IgD-negative memory B cell (primary cell): ENCODE measurements at regions not wholly inside any gene's neighbourhood (a gene's known extent, or its start where the extent isn't known, plus 50 kb on each side); places are given as distances from the start of the nearest gene placed in this dataset.
A peak's percentile ranks its signal among the peaks of the same experiment; 100 is the strongest.
"Not testable (repeated sequence)": the region's sequence is repeated elsewhere in the genome, so short reads cannot be mapped to it uniquely, and the experiment has no call there.

Experiments
- H3K27ac Mint-ChIP-seq, 3 donors: one replicate each; pipeline ENCODE4 v1.8.0; 2020 to 2022; ENCODE audit warnings: mild to moderate bottlenecking in 3 of 3, mixed read lengths in 3 of 3, moderate library complexity in 1 of 3
- H3K27me3 Mint-ChIP-seq: one replicate; pipeline ENCODE4 v1.8.0; 2021; ENCODE audit warnings: mixed read lengths
- H3K36me3 Mint-ChIP-seq: one replicate; pipeline ENCODE4 v1.8.0; 2020; ENCODE audit warnings: mild to moderate bottlenecking, mixed read lengths
- H3K4me1 Mint-ChIP-seq, 3 donors: one replicate each; pipeline ENCODE4 v1.8.0; 2020 to 2022; ENCODE audit warnings: mixed read lengths in 3 of 3, mild to moderate bottlenecking in 1 of 3
- H3K4me3 Mint-ChIP-seq, 4 donors: one replicate each; pipeline ENCODE4 v1.8.0; 2020 to 2022; ENCODE audit warnings: mild to moderate bottlenecking in 4 of 4, mixed read lengths in 4 of 4, moderate library complexity in 3 of 4
- H3K9me3 Mint-ChIP-seq, 3 donors: one replicate each; pipeline ENCODE4 v1.8.0; 2020 to 2021; ENCODE audit warnings: mixed read lengths in 3 of 3, mild to moderate bottlenecking in 1 of 3

DNA sequence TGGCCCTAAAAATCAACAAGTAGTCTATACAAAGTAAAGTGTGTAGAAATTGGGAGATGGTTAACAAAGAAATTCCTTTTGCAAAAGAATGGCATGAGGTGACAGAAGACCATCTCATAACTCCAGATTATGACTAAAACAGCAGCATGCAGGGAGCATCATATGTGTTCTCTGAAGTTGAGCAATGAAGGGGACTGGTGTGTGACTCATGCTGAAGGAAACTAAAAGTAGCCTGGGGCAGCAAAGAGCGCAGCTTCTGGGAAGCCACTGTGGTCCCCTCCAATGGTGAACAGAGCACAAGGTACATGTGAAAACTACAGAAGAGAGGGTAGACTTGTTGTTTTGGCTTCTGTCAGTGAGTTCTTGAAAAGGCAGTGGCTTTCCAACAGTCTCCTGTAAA lies 133.4 kb downstream of the MACC1 start:
- Mint-ChIP-seq H3K9me3 (no peaks in the 10 kb centered on the region), H3K27me3 (no peaks in the 10 kb centered on the region), H3K4me3 (peak overlapping the region in 1 of 4 donors; percentile 3), H3K27ac (no peak overlapping the region), H3K36me3 (peaks cover 2% of the 10 kb centered on the region), H3K4me1 (no peaks in the 10 kb centered on the region)

- Mint-ChIP-seq H3K27ac (no peak overlapping the region), H3K4me1 (no peaks in the 10 kb centered on the region), H3K4me3 (peak overlapping the region in 1 of 4 donors; percentile 34), H3K27me3 (no peaks in the 10 kb centered on the region), H3K36me3 (peaks cover 2% of the 10 kb centered on the region), H3K9me3 (peaks cover 0 to 2% (median 0%) of the 10 kb centered on the region in 3 donors)
These were observed 138.1 kb downstream of the MACC1 start for GRCh38 chr7:20079080-20079479.

DNA sequence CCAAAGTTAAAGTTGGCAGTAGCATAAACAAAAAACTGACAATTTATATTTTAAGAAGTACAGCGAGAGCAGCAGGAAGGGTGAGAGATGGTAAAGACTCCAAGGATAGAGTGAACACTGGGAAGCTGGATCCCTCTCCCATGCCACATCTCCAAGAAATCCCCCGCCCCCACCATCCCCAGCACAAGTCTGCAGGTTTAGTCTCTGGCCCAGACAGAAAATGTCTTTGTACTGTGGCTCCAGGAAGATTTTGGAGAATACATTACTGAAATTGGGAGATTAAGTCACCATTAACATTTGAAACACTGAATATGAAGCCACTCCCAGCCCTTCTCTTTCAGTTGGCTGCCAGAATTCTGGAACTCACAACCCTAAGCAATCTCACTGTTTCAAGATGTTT lies 140.3 kb downstream of the MACC1 start:
- peaks cover 0 to 2% (median 0%) of the 10 kb centered on the region in 3 donors for H3K9me3 Mint-ChIP-seq
- H3K27ac Mint-ChIP-seq: no peak overlapping the region
- H3K36me3 Mint-ChIP-seq: no peaks in the 10 kb centered on the region
- no peaks in the 10 kb centered on the region for H3K27me3 Mint-ChIP-seq
- H3K4me1 Mint-ChIP-seq: no peaks in the 10 kb centered on the region
- H3K4me3 Mint-ChIP-seq: no peak overlapping the region

- Mint-ChIP-seq H3K27ac (no peak overlapping the region), H3K36me3 (no peaks in the 10 kb centered on the region), H3K9me3 (peaks cover 0 to 2% (median 0%) of the 10 kb centered on the region in 3 donors), H3K4me1 (no peaks in the 10 kb centered on the region), H3K4me3 (no peak overlapping the region), H3K27me3 (no peaks in the 10 kb centered on the region)
These were observed 141.0 kb downstream of the MACC1 start for GRCh38 chr7:20075992-20076820.

DNA sequence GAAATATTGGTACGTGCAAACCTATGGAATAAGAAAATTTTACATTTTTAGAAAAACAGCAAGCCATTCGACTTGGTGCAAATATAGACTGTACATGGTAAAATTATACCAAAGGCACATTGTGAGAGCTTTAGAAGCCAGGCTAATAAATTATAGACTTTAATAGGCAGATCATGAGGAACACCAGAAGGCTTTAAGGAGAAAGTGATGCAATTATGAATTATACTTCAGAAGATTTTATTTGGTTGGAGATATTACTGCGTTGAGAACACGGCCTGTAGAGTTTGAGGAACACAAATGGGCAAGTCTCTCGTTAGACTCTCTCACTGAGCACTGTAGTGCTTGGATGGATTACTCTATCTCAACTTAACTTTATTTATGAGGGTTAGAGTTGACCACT lies 141.7 kb downstream of the MACC1 start:
- H3K27ac Mint-ChIP-seq: no peak overlapping the region
- H3K27me3 Mint-ChIP-seq: no peaks in the 10 kb centered on the region
- no peaks in the 10 kb centered on the region for H3K4me1 Mint-ChIP-seq

GRCh38 chr7:20068004-20068403 lies 149.2 kb downstream of the MACC1 start:
- not testable (repeated sequence) for H3K27me3 Mint-ChIP-seq, H3K9me3 Mint-ChIP-seq, H3K36me3 Mint-ChIP-seq, H3K27ac Mint-ChIP-seq, H3K4me3 Mint-ChIP-seq
- H3K4me1 Mint-ChIP-seq: peaks cover 3 to 13% (median 6%) of the 10 kb centered on the region in 3 donors

More for the DNA sequence above, 141.7 kb downstream of the MACC1 start:
- H3K36me3 Mint-ChIP-seq: no peaks in the 10 kb centered on the region
- peaks cover 0 to 2% (median 0%) of the 10 kb centered on the region in 3 donors for H3K9me3 Mint-ChIP-seq
- H3K4me3 Mint-ChIP-seq: no peak overlapping the region

GRCh38 chr7:20064974-20065862 lies 152.0 kb downstream of the MACC1 start:
- Mint-ChIP-seq H3K27ac (no peak overlapping the region), H3K4me3 (no peak overlapping the region), H3K4me1 (peaks cover 3 to 13% (median 6%) of the 10 kb centered on the region in 3 donors)

DNA sequence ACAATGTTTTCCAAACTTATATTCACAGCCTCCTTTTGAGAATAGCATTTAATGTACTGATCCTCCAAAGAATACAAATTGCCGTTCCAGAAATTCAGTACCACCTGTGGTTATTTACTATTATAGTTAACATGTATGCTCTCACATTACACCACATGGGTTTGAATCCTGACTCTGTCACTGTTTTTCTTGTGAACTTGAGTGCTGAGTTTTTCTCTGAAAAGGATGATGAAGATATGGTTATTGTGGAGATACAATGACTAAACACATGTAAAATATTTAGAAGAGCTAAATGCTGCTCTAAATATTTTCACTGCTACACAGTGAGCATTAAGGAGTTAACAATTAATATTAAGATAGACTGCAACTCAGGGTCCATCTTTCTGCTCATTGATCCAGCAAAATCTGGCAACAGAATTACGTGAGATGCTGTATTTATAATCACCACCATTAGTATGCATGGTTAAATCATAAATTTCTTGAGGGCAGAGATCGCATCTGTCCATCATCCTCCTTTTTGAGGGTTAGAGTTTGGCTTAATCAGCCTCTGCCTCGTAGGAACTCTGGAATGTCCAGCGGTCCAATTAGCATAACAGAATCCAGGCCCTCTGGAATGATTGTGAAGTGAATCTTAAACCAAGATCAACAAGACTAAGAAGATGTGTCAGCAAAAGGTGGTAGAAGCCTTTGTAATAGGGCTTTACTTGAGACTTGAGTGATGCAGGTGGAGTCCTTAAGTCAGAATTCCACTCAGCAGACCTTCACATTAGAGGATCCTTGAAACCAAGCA lies 152.8 kb downstream of the MACC1 start:
- Mint-ChIP-seq H3K27ac (no peak overlapping the region), H3K36me3 (peaks cover 3% of the 10 kb centered on the region), H3K4me1 (peaks cover 3 to 13% (median 6%) of the 10 kb centered on the region in 3 donors), H3K9me3 (peaks cover 0 to 2% (median 0%) of the 10 kb centered on the region in 3 donors), H3K4me3 (no peak overlapping the region), H3K27me3 (no peaks in the 10 kb centered on the region)

More at GRCh38 chr7:20064974-20065862, 152.0 kb downstream of the MACC1 start:
- Mint-ChIP-seq H3K36me3 (peaks cover 3% of the 10 kb centered on the region), H3K9me3 (peaks cover 0 to 2% (median 0%) of the 10 kb centered on the region in 3 donors), H3K27me3 (no peaks in the 10 kb centered on the region)

DNA sequence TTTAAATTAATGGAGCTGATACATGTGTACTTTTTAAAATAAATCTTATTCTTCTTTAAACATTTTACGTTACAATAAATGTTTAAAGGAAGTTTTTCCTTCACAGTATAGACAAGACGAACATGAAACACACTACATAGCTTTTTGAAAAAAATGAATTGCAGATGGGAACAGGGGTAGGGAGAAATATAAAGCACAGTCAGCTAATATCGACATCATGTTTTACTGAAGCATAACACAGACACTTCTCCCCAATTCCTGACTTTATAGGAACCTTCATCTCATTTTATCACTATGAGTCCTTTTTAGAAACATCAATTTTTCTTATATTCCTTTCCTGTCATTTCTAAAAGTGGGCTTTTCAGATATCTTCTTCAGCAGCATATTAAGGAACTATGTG lies 153.5 kb downstream of the MACC1 start:
- no peak overlapping the region for H3K4me3 Mint-ChIP-seq
- H3K36me3 Mint-ChIP-seq: no peaks in the 10 kb centered on the region
- no peak overlapping the region for H3K27ac Mint-ChIP-seq
- peaks cover 0 to 2% (median 0%) of the 10 kb centered on the region in 3 donors for H3K9me3 Mint-ChIP-seq
- no peaks in the 10 kb centered on the region for H3K27me3 Mint-ChIP-seq
- peaks cover 3 to 13% (median 6%) of the 10 kb centered on the region in 3 donors for H3K4me1 Mint-ChIP-seq

DNA sequence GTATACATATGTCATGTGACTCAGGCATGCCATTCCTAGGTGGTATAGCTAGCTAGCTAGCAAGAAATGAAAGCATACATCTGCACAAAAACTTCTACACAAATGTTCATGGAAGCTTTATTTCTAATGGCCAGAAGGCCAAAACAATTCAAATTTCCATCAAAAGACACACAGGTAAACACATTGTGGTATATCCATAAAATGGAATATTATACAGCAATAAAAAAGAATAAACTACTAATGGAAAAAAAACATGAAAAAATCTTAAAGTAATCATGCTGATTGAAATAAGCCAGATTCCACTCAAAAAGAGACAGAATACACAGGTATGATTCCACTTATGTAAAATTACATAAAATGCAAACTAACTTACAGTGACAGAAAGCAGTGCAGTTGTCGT lies 154.3 kb downstream of the MACC1 start:
- Mint-ChIP-seq H3K4me3 (no peak overlapping the region), H3K36me3 (no peaks in the 10 kb centered on the region), H3K27ac (no peak overlapping the region), H3K9me3 (peaks cover 0 to 2% (median 0%) of the 10 kb centered on the region in 3 donors), H3K4me1 (peaks cover 3 to 13% (median 6%) of the 10 kb centered on the region in 3 donors), H3K27me3 (no peaks in the 10 kb centered on the region)

DNA sequence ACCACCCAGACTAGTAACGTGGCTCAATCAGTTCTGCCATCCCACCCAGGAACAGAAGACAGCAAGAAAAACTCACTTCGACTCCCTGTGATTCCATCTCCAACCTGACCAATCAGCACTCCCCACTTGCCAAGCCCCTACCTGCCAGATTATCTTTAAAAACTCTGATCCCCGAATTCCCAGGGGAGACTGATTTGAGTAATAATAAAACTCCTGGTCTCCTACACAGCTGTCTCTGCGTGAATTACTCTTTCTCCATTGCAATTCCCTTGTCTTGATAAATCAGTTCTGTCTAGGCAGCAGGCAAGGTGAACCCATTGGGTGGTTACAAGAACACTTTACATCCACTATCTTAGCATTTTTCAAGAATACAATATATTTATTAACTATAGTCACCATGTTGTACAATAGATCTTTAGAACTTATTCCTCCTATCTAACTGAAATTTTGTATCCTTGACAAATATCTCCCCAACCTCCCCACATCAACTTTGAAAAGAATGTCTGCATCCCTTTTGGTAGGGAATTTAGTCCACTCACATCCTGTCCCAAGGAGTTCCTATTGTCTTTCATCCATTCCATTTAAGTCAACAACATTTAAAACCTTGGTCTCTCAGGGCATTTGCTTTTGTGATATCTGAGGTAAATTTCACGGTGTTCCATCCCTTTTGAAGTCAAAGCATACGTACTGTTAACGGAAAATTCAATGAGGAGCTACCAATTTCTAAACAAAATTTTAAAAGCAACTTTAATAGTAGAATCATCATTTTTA lies 163.7 kb downstream of the MACC1 start:
- H3K27ac Mint-ChIP-seq: no peak overlapping the region
- no peak overlapping the region for H3K4me3 Mint-ChIP-seq
- no peaks in the 10 kb centered on the region for H3K4me1 Mint-ChIP-seq
- H3K9me3 Mint-ChIP-seq: no peaks in the 10 kb centered on the region
- H3K36me3 Mint-ChIP-seq: no peaks in the 10 kb centered on the region
- H3K27me3 Mint-ChIP-seq: peaks cover 1% of the 10 kb centered on the region

DNA sequence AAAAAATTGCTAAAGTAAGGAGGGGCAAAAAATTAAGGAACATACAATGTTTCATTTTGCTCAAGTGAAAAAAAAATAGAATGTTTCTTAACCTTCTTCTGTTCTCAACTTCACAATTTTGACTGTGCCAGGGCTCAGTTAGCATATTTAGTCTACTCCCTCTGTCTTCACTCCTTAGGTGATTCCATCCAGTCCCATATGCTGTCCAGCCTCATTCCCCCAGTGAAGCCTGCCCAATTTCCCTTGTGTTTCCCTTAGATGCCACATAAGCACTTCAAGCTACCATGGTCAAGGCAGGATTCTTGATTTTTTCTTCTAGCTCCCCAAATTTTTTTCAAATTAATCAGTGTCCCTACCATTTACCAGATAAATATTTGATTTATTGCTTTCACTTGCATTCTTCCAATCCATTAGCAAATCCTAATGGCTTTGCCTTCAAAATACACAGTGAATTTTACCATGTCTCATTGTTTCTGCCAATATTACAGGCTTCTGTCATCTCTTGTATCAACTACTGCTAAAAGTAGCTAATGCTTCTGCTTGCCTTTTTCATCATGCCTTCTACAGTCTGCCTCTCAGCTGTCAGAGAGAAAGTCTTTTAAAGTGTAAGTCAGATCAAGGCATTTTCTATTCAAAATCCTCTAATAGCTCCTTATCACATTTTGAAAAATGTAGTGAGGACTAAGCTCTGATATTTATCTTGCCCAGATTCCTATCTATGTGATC lies 166.8 kb downstream of the MACC1 start:
- Mint-ChIP-seq H3K27me3 (peaks cover 1% of the 10 kb centered on the region), H3K4me3 (no peak overlapping the region), H3K9me3 (no peaks in the 10 kb centered on the region), H3K4me1 (no peaks in the 10 kb centered on the region), H3K36me3 (no peaks in the 10 kb centered on the region), H3K27ac (no peak overlapping the region)

GRCh38 chr7:20038676-20039075 lies 178.5 kb downstream of the MACC1 start:
- H3K27me3 Mint-ChIP-seq: no peaks in the 10 kb centered on the region
- H3K36me3 Mint-ChIP-seq: no peaks in the 10 kb centered on the region
- no peaks in the 10 kb centered on the region for H3K9me3 Mint-ChIP-seq
- no peak overlapping the region for H3K4me3 Mint-ChIP-seq
- no peaks in the 10 kb centered on the region for H3K4me1 Mint-ChIP-seq
- H3K27ac Mint-ChIP-seq: no peak overlapping the region
